ENCODE measurements at regions not wholly inside any gene's neighbourhood (a gene's known extent, or its start where the extent isn't known, plus 50 kb on each side); places are given as distances from the start of the nearest gene placed in this dataset.

GRCh38 chr10:121374121-121374520 lies 224.1 kb downstream of the FGFR2 start:
- no peaks in the 10 kb centered on the region for H3F3A ChIP-seq (ENCODE audit: insufficient read depth, low read length)

GRCh38 chr10:121375172-121375571 lies 223.1 kb downstream of the FGFR2 start:
- Histone ChIP-seq H2AFZ (ENCODE audit: low read length) (no peak overlapping the region), H3K9me2 (ENCODE audit: low read depth, low read length) (no peaks in the 10 kb centered on the region), H3K4me2 (ENCODE audit: low read length) (no peak overlapping the region), H3K4me1 (ENCODE audit: insufficient read depth, low read length, severe bottlenecking) (no peaks in the 10 kb centered on the region), H3K27me3 (ENCODE audit: insufficient read depth, low read length) (no peaks in the 10 kb centered on the region), H3K36me3 (ENCODE audit: insufficient read depth, low read length) (no peaks in the 10 kb centered on the region), H3K27ac (ENCODE audit: low read depth, low read length, poor library complexity, severe bottlenecking) (no peak overlapping the region), H4K20me1 (ENCODE audit: insufficient read depth, low read length) (no peaks in the 10 kb centered on the region), H3F3A (ENCODE audit: insufficient read depth, low read length) (no peaks in the 10 kb centered on the region), H3K79me2 (ENCODE audit: insufficient read depth, low read length) (no peaks in the 10 kb centered on the region), H3K9me3 (ENCODE audit: low read length) (no peaks in the 10 kb centered on the region), H3K9ac (ENCODE audit: low read length) (no peak overlapping the region), H3K4me3 (ENCODE audit: low read depth, low read length, poor library complexity, severe bottlenecking) (no peak overlapping the region)
- TF ChIP-seq EZH2 (IDR thresholded peaks at IDR 0.05; ENCODE audit: borderline replicate concordance, low read length) (no peak), CTCF (IDR thresholded peaks at IDR 0.05; ENCODE audit: low read length) (no peak)

More at GRCh38 chr10:121374121-121374520, 224.1 kb downstream of the FGFR2 start:
- Histone ChIP-seq H3K4me1 (ENCODE audit: insufficient read depth, low read length, severe bottlenecking) (no peaks in the 10 kb centered on the region), H3K9me2 (ENCODE audit: low read depth, low read length) (no peaks in the 10 kb centered on the region), H3K4me2 (ENCODE audit: low read length) (no peak overlapping the region), H2AFZ (ENCODE audit: low read length) (no peak overlapping the region), H3K9me3 (ENCODE audit: low read length) (no peaks in the 10 kb centered on the region), H3K27me3 (ENCODE audit: insufficient read depth, low read length) (no peaks in the 10 kb centered on the region), H3K4me3 (ENCODE audit: low read depth, low read length, poor library complexity, severe bottlenecking) (no peak overlapping the region), H3K36me3 (ENCODE audit: insufficient read depth, low read length) (no peaks in the 10 kb centered on the region), H3K27ac (ENCODE audit: low read depth, low read length, poor library complexity, severe bottlenecking) (no peak overlapping the region), H4K20me1 (ENCODE audit: insufficient read depth, low read length) (no peaks in the 10 kb centered on the region), H3K9ac (ENCODE audit: low read length) (no peak overlapping the region), H3K79me2 (ENCODE audit: insufficient read depth, low read length) (no peaks in the 10 kb centered on the region)
- no peak for TF ChIP-seq EZH2 (IDR thresholded peaks at IDR 0.05; ENCODE audit: borderline replicate concordance, low read length)
- TF ChIP-seq CTCF (IDR thresholded peaks at IDR 0.05; ENCODE audit: low read length), result no peak

- H3K9me3 ChIP-seq (ENCODE audit: low read length), result no peaks in the 10 kb centered on the region
- no peak overlapping the region for H3K9ac ChIP-seq (ENCODE audit: low read length)
- H3F3A ChIP-seq (ENCODE audit: insufficient read depth, low read length), result no peaks in the 10 kb centered on the region
- no peaks in the 10 kb centered on the region for H3K36me3 ChIP-seq (ENCODE audit: insufficient read depth, low read length)
- H4K20me1 ChIP-seq (ENCODE audit: insufficient read depth, low read length), result no peaks in the 10 kb centered on the region
- H3K9me2 ChIP-seq (ENCODE audit: low read depth, low read length), result no peaks in the 10 kb centered on the region
- no peak overlapping the region for H3K4me3 ChIP-seq (ENCODE audit: low read depth, low read length, poor library complexity, severe bottlenecking)
- no peak overlapping the region for H3K27ac ChIP-seq (ENCODE audit: low read depth, low read length, poor library complexity, severe bottlenecking)
- no peaks in the 10 kb centered on the region for H3K27me3 ChIP-seq (ENCODE audit: insufficient read depth, low read length)
- H2AFZ ChIP-seq (ENCODE audit: low read length), result no peak overlapping the region
- H3K79me2 ChIP-seq (ENCODE audit: insufficient read depth, low read length), result no peaks in the 10 kb centered on the region
- H3K4me1 ChIP-seq (ENCODE audit: insufficient read depth, low read length, severe bottlenecking), result no peaks in the 10 kb centered on the region
- no peak overlapping the region for H3K4me2 ChIP-seq (ENCODE audit: low read length)
- TF ChIP-seq EZH2 (IDR thresholded peaks at IDR 0.05; ENCODE audit: borderline replicate concordance, low read length), result no peak
- no peak for TF ChIP-seq CTCF (IDR thresholded peaks at IDR 0.05; ENCODE audit: low read length)
These were observed 219.9 kb downstream of the FGFR2 start for GRCh38 chr10:121378251-121378801.
